ENCODE measurements at regions not wholly inside any gene's neighbourhood (a gene's known extent, or its start where the extent isn't known, plus 50 kb on each side); places are given as distances from the start of the nearest gene placed in this dataset.

- DNase-seq (ENCODE audit: low read depth in 2 of 2), result peak; percentile 3 to 7
- H3K9me3 ChIP-seq (ENCODE audit: control insufficient read depth, insufficient read depth, low read depth, low read length), result no peaks in the 10 kb centered on the region
Measured at GRCh38 chr7:110347081-110347480, 743.8 kb upstream of the LRRN3 start.

DNA sequence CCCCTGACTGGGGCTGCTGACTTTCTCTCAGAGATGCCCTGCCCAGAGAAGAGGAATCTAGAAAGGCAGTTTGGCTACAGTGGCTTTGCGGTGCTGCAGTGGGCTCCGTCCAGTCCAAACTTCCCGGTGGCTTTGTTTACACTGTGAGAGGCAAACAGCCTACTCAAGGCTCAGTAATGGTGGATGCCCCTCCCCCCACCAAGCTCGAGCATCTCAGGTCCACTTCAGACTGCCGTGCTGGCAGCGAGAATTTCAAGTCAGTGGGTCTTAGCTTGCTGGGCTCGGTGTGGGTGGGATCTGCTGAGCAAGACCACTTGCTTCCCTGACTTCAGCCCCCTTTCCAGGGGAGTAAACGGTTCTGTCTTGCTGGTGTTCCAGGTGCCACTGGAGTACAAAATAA, 734.5 kb upstream of the LRRN3 start:
- Histone ChIP-seq H3K4me3 (replicated peaks in 1 of 4; ENCODE audit: control extremely low read depth in 1 of 4, insufficient read depth in 1 of 4, low read depth in 3 of 4, low read length in 4 of 4) (no peak overlapping the region), H3K4me2 (ENCODE audit: extremely low read depth, insufficient read depth, low read length) (no peak overlapping the region), H3K4me1 (ENCODE audit: control insufficient read depth, extremely low read depth, insufficient read depth, low read length) (no peaks in the 10 kb centered on the region), H4K20me1 (ENCODE audit: control insufficient read depth, extremely low read depth, insufficient read depth, low read length) (no peaks in the 10 kb centered on the region), H3K27ac (ENCODE audit: insufficient read depth, low read length) (no peak overlapping the region), H3K9ac (ENCODE audit: insufficient read depth, low read length) (no peak overlapping the region), H3K36me3 (ENCODE audit: control insufficient read depth, insufficient read depth, low read length) (no peaks in the 10 kb centered on the region), H3K27me3 (ENCODE audit: control insufficient read depth, insufficient read depth, low read length) (no peaks in the 10 kb centered on the region), H3K9me3 (ENCODE audit: control insufficient read depth, insufficient read depth, low read depth, low read length) (no peaks in the 10 kb centered on the region), H2AFZ (ENCODE audit: low read length) (no peak overlapping the region), H3K79me2 (ENCODE audit: control insufficient read depth, insufficient read depth, low read length) (no peaks in the 10 kb centered on the region)
- no peak for TF ChIP-seq EZH2 (IDR thresholded peaks at IDR 0.05; ENCODE audit: low read length, missing control alignments)
- TF ChIP-seq, protein P1, sequence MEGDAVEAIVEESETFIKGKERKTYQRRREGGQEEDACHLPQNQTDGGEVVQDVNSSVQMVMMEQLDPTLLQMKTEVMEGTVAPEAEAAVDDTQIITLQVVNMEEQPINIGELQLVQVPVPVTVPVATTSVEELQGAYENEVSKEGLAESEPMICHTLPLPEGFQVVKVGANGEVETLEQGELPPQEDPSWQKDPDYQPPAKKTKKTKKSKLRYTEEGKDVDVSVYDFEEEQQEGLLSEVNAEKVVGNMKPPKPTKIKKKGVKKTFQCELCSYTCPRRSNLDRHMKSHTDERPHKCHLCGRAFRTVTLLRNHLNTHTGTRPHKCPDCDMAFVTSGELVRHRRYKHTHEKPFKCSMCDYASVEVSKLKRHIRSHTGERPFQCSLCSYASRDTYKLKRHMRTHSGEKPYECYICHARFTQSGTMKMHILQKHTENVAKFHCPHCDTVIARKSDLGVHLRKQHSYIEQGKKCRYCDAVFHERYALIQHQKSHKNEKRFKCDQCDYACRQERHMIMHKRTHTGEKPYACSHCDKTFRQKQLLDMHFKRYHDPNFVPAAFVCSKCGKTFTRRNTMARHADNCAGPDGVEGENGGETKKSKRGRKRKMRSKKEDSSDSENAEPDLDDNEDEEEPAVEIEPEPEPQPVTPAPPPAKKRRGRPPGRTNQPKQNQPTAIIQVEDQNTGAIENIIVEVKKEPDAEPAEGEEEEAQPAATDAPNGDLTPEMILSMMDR (conservative IDR thresholded peaks at IDR 0.05 in 1 of 2, IDR thresholded peaks at IDR 0.05 in 1 of 2; ENCODE audit: low read depth in 1 of 2, low read length in 2 of 2), result no peak
- no peak for DNase-seq (ENCODE audit: low read depth in 2 of 2)

More at GRCh38 chr7:110347081-110347480, 743.8 kb upstream of the LRRN3 start:
- TF ChIP-seq EZH2 (IDR thresholded peaks at IDR 0.05; ENCODE audit: low read length, missing control alignments), result no peak
- TF ChIP-seq, protein P1 (conservative IDR thresholded peaks at IDR 0.05 in 1 of 2, IDR thresholded peaks at IDR 0.05 in 1 of 2; ENCODE audit: low read depth in 1 of 2, low read length in 2 of 2), result no peak
- no peak overlapping the region for H3K4me3 ChIP-seq (replicated peaks in 1 of 4; ENCODE audit: control extremely low read depth in 1 of 4, insufficient read depth in 1 of 4, low read depth in 3 of 4, low read length in 4 of 4)
- no peak overlapping the region for H3K9ac ChIP-seq (ENCODE audit: insufficient read depth, low read length)
- no peak overlapping the region for H3K27ac ChIP-seq (ENCODE audit: insufficient read depth, low read length)
- no peaks in the 10 kb centered on the region for H3K79me2 ChIP-seq (ENCODE audit: control insufficient read depth, insufficient read depth, low read length)
- H4K20me1 ChIP-seq (ENCODE audit: control insufficient read depth, extremely low read depth, insufficient read depth, low read length), result no peaks in the 10 kb centered on the region
- H2AFZ ChIP-seq (ENCODE audit: low read length), result no peak overlapping the region
- H3K4me2 ChIP-seq (ENCODE audit: extremely low read depth, insufficient read depth, low read length), result no peak overlapping the region
- H3K4me1 ChIP-seq (ENCODE audit: control insufficient read depth, extremely low read depth, insufficient read depth, low read length), result no peaks in the 10 kb centered on the region
- no peaks in the 10 kb centered on the region for H3K27me3 ChIP-seq (ENCODE audit: control insufficient read depth, insufficient read depth, low read length)
- H3K36me3 ChIP-seq (ENCODE audit: control insufficient read depth, insufficient read depth, low read length), result no peaks in the 10 kb centered on the region

GRCh38 chr7:110358028-110358427, 732.9 kb upstream of the LRRN3 start:
- no peaks in the 10 kb centered on the region for H3K27me3 ChIP-seq (ENCODE audit: control insufficient read depth, insufficient read depth, low read length)
- no peaks in the 10 kb centered on the region for H3K36me3 ChIP-seq (ENCODE audit: control insufficient read depth, insufficient read depth, low read length)
- H3K9me3 ChIP-seq (ENCODE audit: control insufficient read depth, insufficient read depth, low read depth, low read length), result no peaks in the 10 kb centered on the region
- H2AFZ ChIP-seq (ENCODE audit: low read length), result no peak overlapping the region
- peak; percentile 51 for DNase-seq (ENCODE audit: low read depth in 2 of 2)
- no peak overlapping the region for H3K27ac ChIP-seq (ENCODE audit: insufficient read depth, low read length)
- H3K4me2 ChIP-seq (ENCODE audit: extremely low read depth, insufficient read depth, low read length), result no peak overlapping the region
- no peaks in the 10 kb centered on the region for H4K20me1 ChIP-seq (ENCODE audit: control insufficient read depth, extremely low read depth, insufficient read depth, low read length)
- TF ChIP-seq, protein P1 (conservative IDR thresholded peaks at IDR 0.05 in 1 of 2, IDR thresholded peaks at IDR 0.05 in 1 of 2; ENCODE audit: low read depth in 1 of 2, low read length in 2 of 2), result no peak
- TF ChIP-seq EZH2 (IDR thresholded peaks at IDR 0.05; ENCODE audit: low read length, missing control alignments), result no peak
- no peak overlapping the region for H3K9ac ChIP-seq (ENCODE audit: insufficient read depth, low read length)
- H3K4me3 ChIP-seq (replicated peaks in 1 of 4; ENCODE audit: control extremely low read depth in 1 of 4, insufficient read depth in 1 of 4, low read depth in 3 of 4, low read length in 4 of 4), result no peak overlapping the region
- H3K4me1 ChIP-seq (ENCODE audit: control insufficient read depth, extremely low read depth, insufficient read depth, low read length), result no peaks in the 10 kb centered on the region
- H3K79me2 ChIP-seq (ENCODE audit: control insufficient read depth, insufficient read depth, low read length), result no peaks in the 10 kb centered on the region

Data from fibroblast of lung (primary cell).